ENCODE measurements at regions not wholly inside any gene's neighbourhood (a gene's known extent, or its start where the extent isn't known, plus 50 kb on each side); places are given as distances from the start of the nearest gene placed in this dataset.
"Not testable (repeated sequence)": the region's sequence is repeated elsewhere in the genome, so short reads cannot be mapped to it uniquely, and the experiment has no call there.

DNA sequence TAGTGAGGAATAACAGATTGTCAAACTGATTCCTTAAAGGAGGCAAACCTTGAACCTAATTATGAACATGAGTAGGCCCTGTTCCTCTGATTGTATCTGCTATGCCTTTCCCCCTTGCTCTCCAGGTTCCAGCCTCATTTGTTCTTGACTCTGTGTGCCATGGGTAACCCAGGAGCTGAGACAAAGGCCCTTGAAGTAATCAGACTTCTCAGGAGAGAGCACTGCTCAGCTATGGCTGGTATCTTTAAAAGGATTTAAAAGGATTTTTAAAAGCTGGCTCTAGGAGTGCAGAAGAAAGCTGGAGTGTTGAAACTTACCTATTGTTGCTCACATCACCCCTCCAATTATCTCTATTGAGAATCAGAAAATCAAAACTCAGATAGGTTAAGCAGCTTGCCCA lies 1565.5 kb upstream of the AGA start:
- no peaks in the 10 kb centered on the region for H3K9me3 ChIP-seq (ENCODE audit: control insufficient read depth, low read depth, low read length)
- H3K4me3 ChIP-seq (ENCODE audit: low read length) = no peak overlapping the region
- H3K27ac ChIP-seq (ENCODE audit: low read length) = no peak overlapping the region
- no peaks in the 10 kb centered on the region for H3K36me3 ChIP-seq (ENCODE audit: control insufficient read depth, insufficient read depth, low read length)
- H3K27me3 ChIP-seq (ENCODE audit: control insufficient read depth, insufficient read depth, low read length) = no peaks in the 10 kb centered on the region
- no peak for DNase-seq
- H3K4me1 ChIP-seq (ENCODE audit: control insufficient read depth, insufficient read depth, low read length) = no peaks in the 10 kb centered on the region

DNA sequence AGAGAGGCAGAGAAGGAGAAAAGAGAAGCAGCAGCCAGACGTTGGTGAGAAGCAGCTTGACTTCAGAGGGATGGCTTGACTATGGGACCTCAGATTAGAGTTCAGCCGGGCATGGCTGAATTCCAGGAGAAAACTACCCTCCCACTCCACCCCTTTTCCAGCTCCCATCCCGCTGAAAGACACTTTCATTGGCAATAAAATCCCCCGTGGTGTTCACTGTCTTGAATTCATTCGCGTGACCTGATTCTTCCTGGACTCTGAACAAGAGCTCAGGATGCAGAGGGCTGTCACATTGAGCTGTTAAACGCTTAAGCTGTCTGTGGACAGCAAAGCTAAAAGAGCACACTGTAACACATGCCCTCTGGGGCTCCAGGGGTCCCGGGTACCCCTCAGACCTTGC lies 1575.3 kb upstream of the AGA start:
- WGBS (ENCODE audit: insufficient coverage, low lambda C conversion rate) = no CpG with 5 or more reads among the region's 8 CpGs
- Histone ChIP-seq H3K4me3 (ENCODE audit: low read length) (no peak overlapping the region), H3K27me3 (ENCODE audit: control insufficient read depth, insufficient read depth, low read length) (no peaks in the 10 kb centered on the region), H3K4me1 (ENCODE audit: control insufficient read depth, insufficient read depth, low read length) (no peaks in the 10 kb centered on the region), H3K9me3 (ENCODE audit: control insufficient read depth, low read depth, low read length) (no peaks in the 10 kb centered on the region), H3K36me3 (ENCODE audit: control insufficient read depth, insufficient read depth, low read length) (no peaks in the 10 kb centered on the region), H3K27ac (ENCODE audit: low read length) (no peak overlapping the region)
- DNase-seq = no peak

GRCh38 chr4:179027569-179027968 lies 1585.3 kb upstream of the AGA start:
- Histone ChIP-seq H3K36me3 (ENCODE audit: control insufficient read depth, insufficient read depth, low read length) (no peaks in the 10 kb centered on the region), H3K27me3 (ENCODE audit: control insufficient read depth, insufficient read depth, low read length) (no peaks in the 10 kb centered on the region), H3K9me3 (ENCODE audit: control insufficient read depth, low read depth, low read length) (no peaks in the 10 kb centered on the region), H3K4me3 (ENCODE audit: low read length) (no peak overlapping the region), H3K27ac (ENCODE audit: low read length) (no peak overlapping the region), H3K4me1 (ENCODE audit: control insufficient read depth, insufficient read depth, low read length) (no peaks in the 10 kb centered on the region)
- no peak for DNase-seq
- WGBS (ENCODE audit: insufficient coverage, low lambda C conversion rate) = 100% methylated on average over 1 of the region's 4 CpGs

DNA sequence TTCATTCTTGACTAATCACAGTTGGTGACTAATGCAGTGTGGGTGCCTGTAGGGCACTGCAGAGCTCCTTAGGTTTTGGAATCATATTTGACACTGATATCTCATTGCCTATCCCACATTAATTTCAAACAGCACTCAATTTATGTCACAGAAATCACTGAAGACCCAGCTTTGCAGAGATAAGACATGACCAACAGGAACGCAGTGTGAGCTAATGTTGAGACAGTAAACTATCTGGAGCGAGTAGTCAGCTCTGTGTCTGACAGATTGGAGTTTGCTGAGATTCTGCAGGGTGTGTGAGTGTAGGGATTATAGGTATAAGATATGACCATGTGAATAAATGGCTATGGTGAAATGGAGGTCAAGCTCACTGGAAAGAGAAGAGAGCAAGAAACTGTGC lies 1586.1 kb upstream of the AGA start:
- Histone ChIP-seq H3K27me3 (ENCODE audit: control insufficient read depth, insufficient read depth, low read length) (no peaks in the 10 kb centered on the region), H3K4me1 (ENCODE audit: control insufficient read depth, insufficient read depth, low read length) (no peaks in the 10 kb centered on the region), H3K36me3 (ENCODE audit: control insufficient read depth, insufficient read depth, low read length) (no peaks in the 10 kb centered on the region), H3K9me3 (ENCODE audit: control insufficient read depth, low read depth, low read length) (no peaks in the 10 kb centered on the region), H3K27ac (ENCODE audit: low read length) (no peak overlapping the region), H3K4me3 (ENCODE audit: low read length) (no peak overlapping the region)
- WGBS (ENCODE audit: insufficient coverage, low lambda C conversion rate) = 66% methylated on average over 2 of the region's 2 CpGs
- DNase-seq = no peak

- no peak for DNase-seq
- H3K27me3 ChIP-seq (ENCODE audit: control insufficient read depth, insufficient read depth, low read length) = no peaks in the 10 kb centered on the region
- H3K4me3 ChIP-seq (ENCODE audit: low read length) = no peak overlapping the region
- H3K9me3 ChIP-seq (ENCODE audit: control insufficient read depth, low read depth, low read length) = no peaks in the 10 kb centered on the region
- no CpG with 5 or more reads among the region's 1 CpG for WGBS (ENCODE audit: insufficient coverage, low lambda C conversion rate)
- no peak overlapping the region for H3K27ac ChIP-seq (ENCODE audit: low read length)
- no peaks in the 10 kb centered on the region for H3K4me1 ChIP-seq (ENCODE audit: control insufficient read depth, insufficient read depth, low read length)
- H3K36me3 ChIP-seq (ENCODE audit: control insufficient read depth, insufficient read depth, low read length) = no peaks in the 10 kb centered on the region
These were observed 1587.4 kb upstream of the AGA start for GRCh38 chr4:179029683-179030082.

DNA sequence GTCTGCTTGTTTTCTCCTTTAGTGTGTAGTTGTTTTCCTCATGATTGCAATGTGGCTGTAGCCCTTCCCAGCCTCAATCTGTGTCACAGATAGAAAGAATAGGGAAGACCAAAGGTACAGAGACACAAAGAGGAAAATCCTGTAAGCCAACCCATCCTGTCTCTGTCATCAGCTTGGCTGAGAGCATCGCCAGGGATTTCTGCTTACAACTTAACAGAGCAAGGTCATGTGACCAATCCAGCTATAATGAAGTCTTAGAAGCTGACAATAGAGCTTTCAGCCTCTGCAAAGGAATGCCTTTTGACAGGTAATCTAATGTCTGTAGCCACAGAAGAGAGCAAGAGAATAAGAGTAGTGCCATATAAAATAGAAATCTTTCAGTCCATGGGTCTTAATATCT lies 1598.0 kb upstream of the AGA start:
- WGBS (ENCODE audit: insufficient coverage, low lambda C conversion rate) = no CpG with 5 or more reads among the region's 1 CpG
- no peaks in the 10 kb centered on the region for H3K4me1 ChIP-seq (ENCODE audit: control insufficient read depth, insufficient read depth, low read length)
- H3K27ac ChIP-seq (ENCODE audit: low read length) = no peak overlapping the region
- DNase-seq = peak in 1 of 2 donors; percentile 1
- H3K4me3 ChIP-seq (ENCODE audit: low read length) = no peak overlapping the region
- H3K9me3 ChIP-seq (ENCODE audit: control insufficient read depth, low read depth, low read length) = no peaks in the 10 kb centered on the region
- H3K36me3 ChIP-seq (ENCODE audit: control insufficient read depth, insufficient read depth, low read length) = no peaks in the 10 kb centered on the region
- no peaks in the 10 kb centered on the region for H3K27me3 ChIP-seq (ENCODE audit: control insufficient read depth, insufficient read depth, low read length)

DNA sequence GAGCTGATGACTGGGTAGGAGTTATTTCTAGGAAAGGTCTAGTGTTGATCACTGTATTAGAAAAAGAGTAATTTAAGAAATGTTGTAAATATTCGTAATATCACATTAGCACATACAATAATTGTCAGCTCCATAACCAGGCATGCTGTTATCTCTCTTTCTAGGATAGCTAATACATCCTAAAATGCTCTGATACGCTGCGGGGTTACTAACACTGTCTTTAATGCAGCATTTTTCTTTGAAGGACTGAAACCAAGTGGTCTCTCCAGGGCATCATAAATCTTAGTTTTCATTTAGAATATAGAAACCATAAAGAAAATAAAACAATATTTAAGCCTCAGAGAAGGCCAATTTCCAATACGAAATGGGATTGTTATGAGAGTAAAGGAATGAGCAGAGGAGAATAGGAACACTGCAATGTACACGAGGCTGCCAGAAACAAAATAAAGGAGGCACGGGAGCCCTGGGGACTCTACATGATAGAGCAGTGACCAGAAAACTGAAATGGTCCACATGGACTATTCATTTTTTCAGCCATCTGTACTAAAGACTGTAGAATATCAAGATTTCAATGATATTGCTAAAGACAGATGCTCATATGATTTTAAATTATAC lies 1606.7 kb upstream of the AGA start:
- DNase-seq = no peak
- Histone ChIP-seq H3K4me3 (ENCODE audit: low read length) (no peak overlapping the region), H3K9me3 (ENCODE audit: control insufficient read depth, low read depth, low read length) (peaks cover 3% of the 10 kb centered on the region), H3K27me3 (ENCODE audit: control insufficient read depth, insufficient read depth, low read length) (no peaks in the 10 kb centered on the region), H3K27ac (ENCODE audit: low read length) (no peak overlapping the region), H3K4me1 (ENCODE audit: control insufficient read depth, insufficient read depth, low read length) (no peaks in the 10 kb centered on the region), H3K36me3 (ENCODE audit: control insufficient read depth, insufficient read depth, low read length) (no peaks in the 10 kb centered on the region)
- 92% methylated on average over 2 of the region's 6 CpGs for WGBS (ENCODE audit: insufficient coverage, low lambda C conversion rate)

GRCh38 chr4:179051206-179051605 lies 1609.0 kb upstream of the AGA start:
- H3K36me3 ChIP-seq (ENCODE audit: control insufficient read depth, insufficient read depth, low read length) = no peaks in the 10 kb centered on the region
- no peaks in the 10 kb centered on the region for H3K9me3 ChIP-seq (ENCODE audit: control insufficient read depth, low read depth, low read length)
- no peaks in the 10 kb centered on the region for H3K27me3 ChIP-seq (ENCODE audit: control insufficient read depth, insufficient read depth, low read length)
- no CpG with 5 or more reads among the region's 1 CpG for WGBS (ENCODE audit: insufficient coverage, low lambda C conversion rate)
- H3K27ac ChIP-seq (ENCODE audit: low read length) = no peak overlapping the region
- no peak for DNase-seq
- H3K4me1 ChIP-seq (ENCODE audit: control insufficient read depth, insufficient read depth, low read length) = no peaks in the 10 kb centered on the region
- no peak overlapping the region for H3K4me3 ChIP-seq (ENCODE audit: low read length)

GRCh38 chr4:179059396-179059795 lies 1617.2 kb upstream of the AGA start:
- Histone ChIP-seq H3K4me1 (ENCODE audit: control insufficient read depth, insufficient read depth, low read length) (no peaks in the 10 kb centered on the region), H3K9me3 (ENCODE audit: control insufficient read depth, low read depth, low read length) (peaks cover 4% of the 10 kb centered on the region), H3K27ac (ENCODE audit: low read length) (no peak overlapping the region), H3K27me3 (ENCODE audit: control insufficient read depth, insufficient read depth, low read length) (no peaks in the 10 kb centered on the region), H3K36me3 (ENCODE audit: control insufficient read depth, insufficient read depth, low read length) (no peaks in the 10 kb centered on the region), H3K4me3 (ENCODE audit: low read length) (no peak overlapping the region)
- DNase-seq = no peak
- WGBS (ENCODE audit: insufficient coverage, low lambda C conversion rate) = no CpG with 5 or more reads among the region's 3 CpGs

DNA sequence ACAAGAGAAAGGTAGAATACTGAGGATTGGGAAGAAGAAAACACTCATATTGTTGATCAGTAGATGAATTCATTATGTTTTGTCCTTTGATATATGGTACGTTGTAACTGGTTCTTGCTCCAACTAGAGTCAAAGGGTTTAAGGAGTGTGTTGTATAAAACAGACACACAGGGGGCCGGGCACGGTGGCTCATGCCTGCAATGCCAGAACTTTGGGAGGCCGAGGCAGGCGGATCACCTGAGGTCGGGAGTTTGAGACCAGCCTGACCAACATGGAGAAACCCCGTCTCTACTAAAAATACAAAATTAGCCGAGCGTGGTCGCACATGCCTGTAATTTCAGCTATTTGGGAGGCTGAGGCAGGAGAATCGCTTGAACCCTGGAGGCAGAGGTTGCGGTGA lies 1624.0 kb upstream of the AGA start:
- not testable (repeated sequence) for H3K9me3 ChIP-seq (ENCODE audit: control insufficient read depth, low read depth, low read length); H3K36me3 ChIP-seq (ENCODE audit: control insufficient read depth, insufficient read depth, low read length)

GRCh38 chr4:179071131-179071530 lies 1628.9 kb upstream of the AGA start:
- Histone ChIP-seq H3K9me3 (ENCODE audit: control insufficient read depth, low read depth, low read length) (no peaks in the 10 kb centered on the region), H3K27ac (ENCODE audit: low read length) (no peak overlapping the region), H3K36me3 (ENCODE audit: control insufficient read depth, insufficient read depth, low read length) (no peaks in the 10 kb centered on the region), H3K4me3 (ENCODE audit: low read length) (no peak overlapping the region), H3K4me1 (ENCODE audit: control insufficient read depth, insufficient read depth, low read length) (no peaks in the 10 kb centered on the region), H3K27me3 (ENCODE audit: control insufficient read depth, insufficient read depth, low read length) (no peaks in the 10 kb centered on the region)
- DNase-seq = no peak
- no CpG with 5 or more reads among the region's 2 CpGs for WGBS (ENCODE audit: insufficient coverage, low lambda C conversion rate)

More for the DNA sequence above, 1624.0 kb upstream of the AGA start:
- H3K4me3 ChIP-seq (ENCODE audit: low read length); H3K27ac ChIP-seq (ENCODE audit: low read length); DNase-seq; H3K27me3 ChIP-seq (ENCODE audit: control insufficient read depth, insufficient read depth, low read length); H3K4me1 ChIP-seq (ENCODE audit: control insufficient read depth, insufficient read depth, low read length): not testable (repeated sequence)
- WGBS (ENCODE audit: insufficient coverage, low lambda C conversion rate) = no CpG with 5 or more reads among the region's 12 CpGs
